ENCODE measurements at regions not wholly inside any gene's neighbourhood (a gene's known extent, or its start where the extent isn't known, plus 50 kb on each side); places are given as distances from the start of the nearest gene placed in this dataset.
A peak's percentile ranks its signal among the peaks of the same experiment; 100 is the strongest.

DNA sequence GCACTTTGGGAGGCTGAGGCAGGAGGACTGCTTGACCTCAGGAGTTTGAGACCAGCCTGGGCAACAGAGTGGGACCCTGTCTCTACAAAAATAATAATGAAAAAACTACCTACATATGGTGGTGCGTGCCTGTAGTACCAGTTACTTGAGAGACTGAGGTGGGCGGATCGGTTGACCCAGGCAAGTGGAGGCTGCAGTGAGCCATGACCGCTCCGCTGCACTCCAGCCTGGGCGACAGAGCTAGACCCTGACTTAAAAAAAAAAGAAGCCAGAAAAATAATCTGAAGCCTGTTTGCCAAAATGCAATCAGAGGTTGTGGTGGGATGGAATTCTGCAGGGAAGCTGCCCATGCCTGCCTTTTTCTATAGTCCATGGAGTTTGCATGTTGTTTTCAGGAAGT is 50.4 kb upstream of the GGTA1 start:
- Histone ChIP-seq H3K9ac (ENCODE audit: low read depth, low read length) (no peak overlapping the region), H3K4me1 (ENCODE audit: insufficient read depth, low read length) (no peaks in the 10 kb centered on the region), H3K4me3 (ENCODE audit: low read length) (no peak overlapping the region), H3K36me3 (ENCODE audit: insufficient read depth, low read depth, low read length) (no peaks in the 10 kb centered on the region), H3K9me3 (ENCODE audit: insufficient read depth, low read depth, low read length) (no peaks in the 10 kb centered on the region), H3K27me3 (ENCODE audit: insufficient read depth, low read length) (peaks cover 44% of the 10 kb centered on the region), H3K27ac (ENCODE audit: low read length) (no peak overlapping the region)

DNA sequence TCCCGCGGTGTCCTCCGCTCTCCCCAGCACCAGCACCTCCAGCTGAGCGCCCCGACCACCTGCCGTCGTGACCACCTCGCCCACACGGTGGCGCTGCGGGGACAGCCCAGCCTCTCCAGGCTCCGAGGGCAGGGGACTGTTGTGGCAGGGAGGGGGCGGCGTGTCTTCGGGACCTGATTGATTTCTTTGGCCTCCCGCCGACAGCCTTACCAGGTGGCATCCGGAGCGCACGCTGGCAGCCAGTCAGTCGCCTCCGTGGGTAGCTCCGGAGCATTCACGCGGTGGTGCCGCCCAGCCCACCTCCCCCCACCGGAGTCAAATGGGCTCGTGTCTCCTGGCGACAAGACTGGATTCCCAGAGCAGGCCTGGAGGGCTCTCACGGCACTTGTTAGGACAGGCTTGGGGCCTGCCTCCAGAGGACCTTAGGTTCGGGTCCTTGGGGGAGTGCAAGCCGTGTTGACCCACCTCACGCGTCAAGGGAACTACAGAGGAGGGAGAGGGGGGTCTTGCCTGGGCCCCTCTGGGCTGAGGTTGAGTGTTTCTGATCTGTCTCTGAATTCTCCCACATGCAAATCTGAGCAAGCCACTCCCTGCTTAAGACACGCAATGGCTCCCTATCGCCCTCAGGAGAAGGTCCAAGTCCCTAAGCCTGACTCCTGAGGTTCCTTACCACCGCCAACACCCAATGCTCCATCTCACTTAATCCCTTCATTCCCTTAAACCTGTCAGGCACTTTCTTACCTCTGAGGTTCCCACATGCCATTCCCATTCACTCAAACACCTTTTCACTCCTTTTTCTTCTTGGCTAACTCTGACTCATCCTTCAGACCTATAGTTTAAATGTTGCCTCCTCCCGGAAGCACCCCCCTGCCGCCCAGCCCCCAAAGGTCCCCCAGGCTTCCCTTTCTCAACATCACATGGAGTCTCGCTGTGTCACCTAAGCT is 51.2 kb upstream of the GGTA1 start:
- Histone ChIP-seq H3K9ac (ENCODE audit: low read depth, low read length) (no peak overlapping the region), H3K27me3 (ENCODE audit: insufficient read depth, low read length) (peaks cover 36% of the 10 kb centered on the region), H3K27ac (ENCODE audit: low read length) (no peak overlapping the region), H3K4me1 (ENCODE audit: insufficient read depth, low read length) (no peaks in the 10 kb centered on the region), H3K4me3 (ENCODE audit: low read length) (peak overlapping the region; percentile 65), H3K36me3 (ENCODE audit: insufficient read depth, low read depth, low read length) (no peaks in the 10 kb centered on the region), H3K9me3 (ENCODE audit: insufficient read depth, low read depth, low read length) (no peaks in the 10 kb centered on the region)

DNA sequence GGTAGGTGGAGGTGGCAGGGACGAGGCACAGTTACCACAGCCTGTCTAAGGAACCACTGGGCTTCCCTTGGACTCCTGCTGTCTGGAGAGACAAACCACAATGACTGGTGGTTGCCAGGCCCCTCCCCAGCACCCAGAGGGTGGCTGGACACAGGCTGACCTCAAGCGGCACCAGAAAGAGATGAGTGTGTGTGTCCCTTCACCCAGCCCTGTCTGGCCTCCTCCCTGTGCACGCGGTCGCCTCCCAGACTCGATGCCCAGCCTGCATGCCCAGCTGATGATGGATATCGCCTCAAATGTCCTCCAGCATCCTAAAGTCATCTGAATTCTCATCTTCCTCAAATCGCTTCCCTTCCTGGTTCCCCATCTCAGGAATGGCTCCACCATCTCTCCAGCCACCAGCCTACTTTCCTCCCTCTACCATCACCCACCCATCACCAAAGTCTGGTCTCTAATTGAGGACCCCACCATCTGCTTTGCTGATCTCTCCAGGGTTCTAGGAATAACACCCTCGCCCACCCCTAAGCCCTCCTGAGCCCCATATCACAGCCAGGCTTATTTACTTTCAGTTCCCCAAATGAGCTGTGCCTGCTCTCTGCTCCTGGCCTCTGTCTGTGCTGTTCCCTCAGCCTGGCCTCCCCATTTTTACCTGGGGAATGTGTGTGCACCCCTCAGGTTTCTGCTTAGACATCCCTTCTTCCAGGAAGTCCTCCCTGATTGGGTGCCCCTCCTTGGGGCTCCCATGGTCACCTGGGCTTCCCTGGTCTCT is 52.5 kb upstream of the GGTA1 start:
- Histone ChIP-seq H3K36me3 (ENCODE audit: insufficient read depth, low read depth, low read length) (no peaks in the 10 kb centered on the region), H3K27me3 (ENCODE audit: insufficient read depth, low read length) (peaks cover 32% of the 10 kb centered on the region), H3K4me1 (ENCODE audit: insufficient read depth, low read length) (no peaks in the 10 kb centered on the region), H3K9me3 (ENCODE audit: insufficient read depth, low read depth, low read length) (no peaks in the 10 kb centered on the region), H3K27ac (ENCODE audit: low read length) (no peak overlapping the region), H3K4me3 (ENCODE audit: low read length) (no peak overlapping the region), H3K9ac (ENCODE audit: low read depth, low read length) (no peak overlapping the region)

DNA sequence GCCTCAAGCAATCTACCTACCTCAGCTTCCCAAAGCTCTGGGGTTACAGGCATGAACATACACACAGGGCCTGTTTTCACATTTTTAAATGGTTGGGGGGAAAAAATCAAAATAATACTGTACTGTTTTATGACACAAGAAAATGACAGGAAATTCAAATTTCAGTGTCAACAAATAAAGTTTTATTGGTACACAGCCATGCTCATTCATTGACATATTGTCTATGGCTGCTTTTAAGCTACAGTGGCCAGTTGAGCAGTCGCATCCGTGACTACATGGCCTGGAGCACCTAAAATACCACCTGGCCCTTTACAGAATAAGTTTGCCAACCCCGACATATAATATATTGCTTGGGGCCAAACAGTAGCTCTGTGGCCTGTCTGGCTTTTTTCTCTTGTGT is 56.4 kb upstream of the GGTA1 start:
- Histone ChIP-seq H3K36me3 (ENCODE audit: insufficient read depth, low read depth, low read length) (no peaks in the 10 kb centered on the region), H3K9ac (ENCODE audit: low read depth, low read length) (no peak overlapping the region), H3K9me3 (ENCODE audit: insufficient read depth, low read depth, low read length) (no peaks in the 10 kb centered on the region), H3K27me3 (ENCODE audit: insufficient read depth, low read length) (peaks cover 28% of the 10 kb centered on the region), H3K4me3 (ENCODE audit: low read length) (no peak overlapping the region), H3K4me1 (ENCODE audit: insufficient read depth, low read length) (peaks cover 12% of the 10 kb centered on the region; the same call in 1 of the 2 replicates), H3K27ac (ENCODE audit: low read length) (no peak overlapping the region)

DNA sequence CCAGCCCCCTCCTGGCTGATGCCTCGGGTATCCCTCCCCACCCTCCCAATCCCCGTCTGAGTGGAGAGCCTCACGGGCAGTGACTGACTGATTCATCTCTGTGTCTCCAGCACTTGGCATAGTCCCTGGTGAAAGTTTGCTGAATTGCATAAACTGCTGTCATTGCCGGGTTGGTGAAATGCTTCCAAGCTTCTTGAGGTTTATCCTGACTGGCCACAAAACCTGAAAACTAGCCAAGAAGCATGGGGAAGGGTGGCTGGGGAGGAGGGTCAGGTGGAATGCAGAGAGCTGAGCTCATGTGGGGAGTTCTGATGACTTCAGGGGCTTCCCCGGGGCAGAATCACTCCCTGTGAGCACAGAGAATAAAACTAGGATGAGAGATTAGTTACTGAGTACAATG is 56.9 kb upstream of the GGTA1 start:
- no peak overlapping the region for H3K4me3 ChIP-seq (ENCODE audit: low read length)
- no peak overlapping the region for H3K9ac ChIP-seq (ENCODE audit: low read depth, low read length)
- no peaks in the 10 kb centered on the region for H3K9me3 ChIP-seq (ENCODE audit: insufficient read depth, low read depth, low read length)
- peaks cover 25% of the 10 kb centered on the region for H3K27me3 ChIP-seq (ENCODE audit: insufficient read depth, low read length)
- H3K27ac ChIP-seq (ENCODE audit: low read length), result no peak overlapping the region
- H3K36me3 ChIP-seq (ENCODE audit: insufficient read depth, low read depth, low read length), result no peaks in the 10 kb centered on the region
- peaks cover 12% of the 10 kb centered on the region; the same call in 1 of the 2 replicates for H3K4me1 ChIP-seq (ENCODE audit: insufficient read depth, low read length)

DNA sequence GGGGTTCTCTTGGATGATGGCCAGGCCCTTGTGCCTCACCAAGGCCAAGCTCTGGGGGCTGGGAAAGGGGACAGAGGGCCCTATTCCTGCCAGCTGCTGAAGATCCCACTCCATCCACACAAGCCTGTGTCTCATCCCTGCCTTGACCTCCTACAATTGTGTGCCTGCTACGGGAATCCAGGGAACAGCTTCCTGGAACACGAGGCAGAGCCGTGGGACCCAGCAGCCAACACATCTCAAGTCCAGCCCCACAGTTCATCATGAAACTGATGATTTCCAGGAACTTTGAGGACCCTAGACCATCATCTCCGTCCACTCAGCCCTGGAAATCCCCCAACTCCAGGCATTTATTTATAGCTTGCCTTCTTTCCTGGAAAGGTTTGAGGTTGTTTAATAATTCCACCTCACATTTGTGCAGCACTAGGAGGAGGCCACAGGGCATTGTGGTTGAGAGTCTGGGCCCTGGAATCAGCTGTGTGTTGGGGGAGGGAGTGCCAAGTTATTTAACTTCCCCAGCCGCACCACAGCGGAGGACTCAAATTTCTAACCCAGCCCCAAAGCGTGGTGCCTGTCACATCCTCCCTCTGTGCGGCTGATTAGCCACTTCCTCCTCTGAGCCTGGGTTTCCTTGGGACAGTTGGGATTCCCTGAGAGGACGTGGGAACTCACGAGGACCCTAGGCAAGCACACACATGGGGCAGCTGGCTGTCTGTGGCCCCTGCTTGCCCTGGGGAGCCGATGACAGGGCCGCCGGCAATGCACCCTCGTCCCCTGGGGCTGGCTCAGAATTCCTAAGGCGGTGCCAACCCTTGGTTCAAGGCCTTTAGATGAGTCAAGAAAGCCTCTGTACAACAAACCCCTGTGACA is 58.2 kb upstream of the GGTA1 start:
- H3K4me3 ChIP-seq (ENCODE audit: low read length), result peak overlapping the region; percentile 8; the same call in 1 of the 2 replicates
- no peak overlapping the region for H3K27ac ChIP-seq (ENCODE audit: low read length)
- peaks cover 12% of the 10 kb centered on the region; the same call in 1 of the 2 replicates for H3K27me3 ChIP-seq (ENCODE audit: insufficient read depth, low read length)
- H3K9me3 ChIP-seq (ENCODE audit: insufficient read depth, low read depth, low read length), result no peaks in the 10 kb centered on the region
- H3K9ac ChIP-seq (ENCODE audit: low read depth, low read length), result no peak overlapping the region
- H3K4me1 ChIP-seq (ENCODE audit: insufficient read depth, low read length), result peaks cover 12% of the 10 kb centered on the region; the same call in 1 of the 2 replicates
- H3K36me3 ChIP-seq (ENCODE audit: insufficient read depth, low read depth, low read length), result no peaks in the 10 kb centered on the region

DNA sequence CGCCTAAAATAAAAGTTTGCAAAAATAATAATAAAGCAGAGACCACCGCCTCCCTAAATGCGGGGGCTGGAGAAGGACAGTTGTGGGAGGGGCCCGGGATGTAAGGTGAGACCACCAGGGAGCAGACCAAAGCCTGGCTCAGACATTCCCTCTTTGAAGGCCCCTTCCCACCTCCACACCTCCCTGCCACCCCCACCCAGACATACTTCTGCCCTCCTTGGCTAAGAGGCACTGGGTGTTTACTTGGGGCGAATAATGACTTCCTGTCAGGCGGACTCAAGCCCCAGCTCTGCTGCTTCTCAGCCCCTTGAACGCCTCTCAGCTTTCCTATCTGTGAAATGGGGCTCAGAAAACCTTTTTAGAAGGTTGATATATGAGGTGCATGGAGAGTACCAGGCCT is 58.8 kb upstream of the GGTA1 start:
- H3K27me3 ChIP-seq (ENCODE audit: insufficient read depth, low read length), result peaks cover 6% of the 10 kb centered on the region; the same call in 1 of the 2 replicates
- no peak overlapping the region for H3K27ac ChIP-seq (ENCODE audit: low read length)
- H3K4me1 ChIP-seq (ENCODE audit: insufficient read depth, low read length), result peaks cover 12% of the 10 kb centered on the region; the same call in 1 of the 2 replicates
- H3K9me3 ChIP-seq (ENCODE audit: insufficient read depth, low read depth, low read length), result no peaks in the 10 kb centered on the region
- H3K4me3 ChIP-seq (ENCODE audit: low read length), result peak overlapping the region; percentile 8; the same call in 1 of the 2 replicates
- no peak overlapping the region for H3K9ac ChIP-seq (ENCODE audit: low read depth, low read length)
- no peaks in the 10 kb centered on the region for H3K36me3 ChIP-seq (ENCODE audit: insufficient read depth, low read depth, low read length)

DNA sequence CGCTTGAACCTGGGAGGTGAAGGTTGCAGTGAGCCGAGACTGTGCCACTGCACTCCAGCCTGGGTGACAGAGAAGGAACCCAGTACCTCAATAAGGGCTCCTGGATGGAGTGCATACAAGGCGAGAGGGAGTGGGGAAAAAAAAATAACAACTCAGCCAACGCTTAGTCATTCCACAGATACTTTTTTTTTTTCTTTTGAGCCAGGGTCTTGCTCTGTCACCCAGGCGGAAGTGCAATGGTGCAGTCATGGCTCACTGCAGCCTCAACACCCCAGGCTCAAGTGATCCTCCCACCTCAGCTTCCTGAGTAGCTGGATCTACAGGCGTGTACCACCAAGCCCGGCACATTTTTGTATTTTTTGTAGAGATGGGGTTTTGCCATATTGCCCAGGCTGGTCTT is 59.5 kb upstream of the GGTA1 start:
- H3K27ac ChIP-seq (ENCODE audit: low read length), result no peak overlapping the region
- no peak overlapping the region for H3K4me3 ChIP-seq (ENCODE audit: low read length)

DNA sequence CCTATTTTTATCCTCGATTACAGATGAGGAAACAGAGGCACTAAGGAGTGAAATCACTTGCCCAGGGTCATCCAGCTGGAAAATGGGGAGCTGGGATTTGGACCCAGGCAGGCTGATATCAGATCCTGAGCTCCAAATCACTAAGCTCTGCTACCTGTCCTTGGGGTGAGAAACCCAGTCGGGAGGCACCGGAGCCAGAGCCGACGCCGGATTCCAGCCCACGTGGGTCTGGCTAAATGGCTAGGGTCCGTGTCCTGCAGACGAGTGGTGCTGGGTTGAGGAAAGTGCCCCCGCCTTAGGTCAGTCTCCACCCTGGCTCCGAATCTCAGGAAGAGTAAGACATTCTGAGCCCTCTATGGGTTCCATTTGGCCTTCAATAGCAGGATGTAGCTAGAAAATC is 61.3 kb upstream of the GGTA1 start:
- Histone ChIP-seq H3K4me3 (ENCODE audit: low read length) (no peak overlapping the region), H3K4me1 (ENCODE audit: insufficient read depth, low read length) (peaks cover 12% of the 10 kb centered on the region; the same call in 1 of the 2 replicates), H3K27me3 (ENCODE audit: insufficient read depth, low read length) (no peaks in the 10 kb centered on the region), H3K27ac (ENCODE audit: low read length) (no peak overlapping the region), H3K36me3 (ENCODE audit: insufficient read depth, low read depth, low read length) (no peaks in the 10 kb centered on the region), H3K9me3 (ENCODE audit: insufficient read depth, low read depth, low read length) (no peaks in the 10 kb centered on the region), H3K9ac (ENCODE audit: low read depth, low read length) (no peak overlapping the region)

More for the DNA sequence above, 59.5 kb upstream of the GGTA1 start:
- H3K9me3 ChIP-seq (ENCODE audit: insufficient read depth, low read depth, low read length), result no peaks in the 10 kb centered on the region
- no peaks in the 10 kb centered on the region; the same call in 1 of the 2 replicates for H3K27me3 ChIP-seq (ENCODE audit: insufficient read depth, low read length)
- no peaks in the 10 kb centered on the region for H3K36me3 ChIP-seq (ENCODE audit: insufficient read depth, low read depth, low read length)
- peaks cover 12% of the 10 kb centered on the region; the same call in 1 of the 2 replicates for H3K4me1 ChIP-seq (ENCODE audit: insufficient read depth, low read length)
- no peak overlapping the region for H3K9ac ChIP-seq (ENCODE audit: low read depth, low read length)

DNA sequence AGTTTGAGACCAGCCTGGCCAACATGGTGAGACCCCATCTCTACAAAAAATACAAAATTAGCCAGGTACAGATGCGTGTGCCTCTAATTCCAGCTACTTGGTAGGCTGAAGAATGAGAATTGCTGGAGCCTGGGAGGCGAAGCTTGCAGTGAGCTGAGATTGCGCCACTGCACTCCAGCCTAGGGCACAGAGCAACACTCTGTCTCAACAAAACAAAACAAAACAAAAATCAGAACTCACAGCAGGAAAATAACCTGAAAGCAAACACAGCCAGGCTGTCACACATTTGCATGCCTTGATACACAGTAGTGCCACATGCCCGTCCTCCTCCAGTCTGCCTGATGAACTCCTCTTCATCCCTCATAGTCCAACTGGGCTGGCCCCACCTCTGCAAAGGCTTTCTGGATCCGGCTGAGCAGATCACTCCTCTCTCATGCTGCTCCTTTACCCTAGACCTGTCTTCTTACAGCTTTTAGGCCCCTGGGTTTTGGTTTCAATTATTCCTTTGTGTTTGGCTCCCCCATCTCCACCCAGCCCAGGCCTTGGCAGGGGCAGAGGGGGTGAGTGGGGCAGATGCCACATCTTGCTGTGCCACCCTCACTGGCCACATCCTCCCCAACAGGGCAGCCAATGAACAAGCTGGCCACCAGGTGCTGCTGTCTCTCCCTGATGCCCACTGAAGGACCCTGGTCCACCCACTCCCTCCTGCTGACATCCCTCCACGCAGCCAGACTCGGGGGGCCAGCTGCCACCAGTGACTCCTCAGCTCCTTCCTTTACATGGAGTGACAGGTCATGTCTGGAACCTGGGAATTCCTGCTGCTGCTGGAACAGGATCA is 62.0 kb upstream of the GGTA1 start:
- no peaks in the 10 kb centered on the region for H3K9me3 ChIP-seq (ENCODE audit: insufficient read depth, low read depth, low read length)
- no peak overlapping the region for H3K9ac ChIP-seq (ENCODE audit: low read depth, low read length)
- H3K27me3 ChIP-seq (ENCODE audit: insufficient read depth, low read length), result no peaks in the 10 kb centered on the region
- H3K4me3 ChIP-seq (ENCODE audit: low read length), result no peak overlapping the region
- H3K4me1 ChIP-seq (ENCODE audit: insufficient read depth, low read length), result peaks cover 12% of the 10 kb centered on the region; the same call in 1 of the 2 replicates
- no peaks in the 10 kb centered on the region for H3K36me3 ChIP-seq (ENCODE audit: insufficient read depth, low read depth, low read length)
- H3K27ac ChIP-seq (ENCODE audit: low read length), result no peak overlapping the region

All from iPS-20b (cell line).